Ishikawa (cell line): ENCODE measurements at regions not wholly inside any gene's neighbourhood (a gene's known extent, or its start where the extent isn't known, plus 50 kb on each side); places are given as distances from the start of the nearest gene placed in this dataset.

ENCODE experiments used
- CEBPB ChIP-seq: IDR thresholded peaks from 2 replicates; pipeline ENCODE4 v1.6.1; 2012
- CREB1 ChIP-seq: IDR thresholded peaks from 2 replicates; pipeline ENCODE4 v1.6.1; 2012; ENCODE audit warnings: low read depth
- EGR1 ChIP-seq: IDR thresholded peaks from 2 replicates; pipeline ENCODE4 v1.6.1; 2012
- EP300 ChIP-seq: IDR thresholded peaks from 2 replicates; pipeline ENCODE4 v1.6.1; 2012; ENCODE audit warnings: borderline replicate concordance
- FOXM1 ChIP-seq: IDR thresholded peaks from 2 replicates; pipeline ENCODE4 v1.6.1; 2012; ENCODE audit warnings: low read depth, borderline replicate concordance
- MAX ChIP-seq: IDR thresholded peaks from 2 replicates; pipeline ENCODE4 v1.6.1; 2012
- NFIC ChIP-seq: IDR thresholded peaks from 2 replicates; pipeline ENCODE4 v1.6.1; 2012
- RAD21 ChIP-seq: IDR thresholded peaks from 2 replicates; pipeline ENCODE4 v1.6.1; 2012; ENCODE audit warnings: low read depth
- REST ChIP-seq: IDR thresholded peaks from 2 replicates; pipeline ENCODE4 v1.6.1; 2012; ENCODE audit warnings: low read depth, mild to moderate bottlenecking
- TAF1 ChIP-seq: IDR thresholded peaks from 2 replicates; pipeline ENCODE4 v1.6.1; 2012; ENCODE audit warnings: low read depth, mild to moderate bottlenecking
- TCF12 ChIP-seq: IDR thresholded peaks from 2 replicates; pipeline ENCODE4 v1.6.1; 2012; ENCODE audit warnings: low read depth
- TEAD4 ChIP-seq: IDR thresholded peaks from 2 replicates; pipeline ENCODE4 v1.6.1; 2012
- USF1 ChIP-seq: IDR thresholded peaks from 2 replicates; pipeline ENCODE4 v1.6.1; 2012
- YY1 ChIP-seq: IDR thresholded peaks from 2 replicates; pipeline ENCODE4 v1.6.1; 2012; ENCODE audit warnings: low read depth
- ZBTB7A ChIP-seq: IDR thresholded peaks from 2 replicates; pipeline ENCODE4 v1.6.1; 2012; ENCODE audit warnings: low read depth

- TF ChIP-seq TAF1 (no peak), MAX (no peak), RAD21 (no peak), FOXM1 (no peak), EGR1 (no peak), EP300 (no peak), REST (no peak), USF1 (no peak), TEAD4 (no peak)
These were observed 174.8 kb downstream of the EN1 start for GRCh38 chr2:118672571-118673158.

- TF ChIP-seq RAD21 (no peak), NFIC (no peak), FOXM1 (no peak), REST (no peak), TAF1 (no peak), TCF12 (no peak), CREB1 (no peak), CEBPB (no peak), YY1 (no peak)
These were observed 175.6 kb downstream of the EN1 start for GRCh38 chr2:118671701-118672454.

- no peak for TF ChIP-seq EGR1
- TF ChIP-seq MAX, result no peak
- no peak for TF ChIP-seq USF1
- TF ChIP-seq REST, result no peak
- no peak for TF ChIP-seq EP300
- no peak for TF ChIP-seq FOXM1
- no peak for TF ChIP-seq CEBPB
- no peak for TF ChIP-seq ZBTB7A
- TF ChIP-seq NFIC, result no peak
- no peak for TF ChIP-seq TCF12
- no peak for TF ChIP-seq YY1
These were observed 176.6 kb downstream of the EN1 start for GRCh38 chr2:118670838-118671237.

- no peak for TF ChIP-seq YY1
- TF ChIP-seq RAD21, result no peak
- TF ChIP-seq EGR1, result no peak
- no peak for TF ChIP-seq TAF1
- TF ChIP-seq REST, result no peak
- no peak for TF ChIP-seq NFIC
- TF ChIP-seq MAX, result no peak
- no peak for TF ChIP-seq USF1
- no peak for TF ChIP-seq TEAD4
- TF ChIP-seq ZBTB7A, result no peak
- TF ChIP-seq TCF12, result no peak
- TF ChIP-seq CEBPB, result no peak
- no peak for TF ChIP-seq FOXM1
- TF ChIP-seq EP300, result no peak
These were observed 177.2 kb downstream of the EN1 start for GRCh38 chr2:118670276-118670675.
